ENCODE measurements at regions not wholly inside any gene's neighbourhood (a gene's known extent, or its start where the extent isn't known, plus 50 kb on each side); places are given as distances from the start of the nearest gene placed in this dataset.

- TF ChIP-seq CTCF (IDR thresholded peaks at IDR 0.05) (no peak), EZH2 (IDR thresholded peaks at IDR 0.05; ENCODE audit: borderline replicate concordance, insufficient read depth, low read depth, low read length, poor library complexity, severe bottlenecking) (no peak)
- peaks cover 6% of the 10 kb centered on the region for H3K27me3 Mint-ChIP-seq
- CTCF ChIA-PET = interaction anchor here (0.6 to 6.0 kb wide), 8 partner anchors 9 to 318 kb away, joined by 3 to 50 read pairs (median 4); partner anchors contain the start of gene SEC11C
These were observed 53.2 kb upstream of the SEC11C start for GRCh38 chr18:59086522-59086921.

GRCh38 chr18:59087391-59087790, 52.3 kb upstream of the SEC11C start:
- Histone ChIP-seq H3K79me2 (ENCODE audit: control insufficient read depth, insufficient read depth, low read length) (no peaks in the 10 kb centered on the region), H3K4me3 (ENCODE audit: control extremely low read depth in 1 of 5, extremely low read depth in 1 of 5, insufficient read depth in 1 of 5, low read depth in 2 of 5, low read length in 4 of 5) (no peak overlapping the region), H3K4me1 (ENCODE audit: control insufficient read depth in 2 of 2, insufficient read depth in 2 of 2, low read length in 2 of 2) (peaks cover 15 to 19% of the 10 kb centered on the region in 2 donors), H3K27ac (ENCODE audit: low read length in 2 of 2) (no peak overlapping the region), H3K27me3 (replicated peaks in 1 of 4; ENCODE audit: control extremely low read depth in 1 of 4, control insufficient read depth in 3 of 4, insufficient read depth in 4 of 4, low read length in 3 of 4) (peaks cover 0 to 5% (median 0%) of the 10 kb centered on the region in 4 experiments), H3K9me3 (ENCODE audit: control extremely low read depth in 1 of 3, control insufficient read depth in 2 of 3, insufficient read depth in 1 of 3, low read length in 2 of 3) (no peaks in the 10 kb centered on the region), H4K20me1 (ENCODE audit: control insufficient read depth, insufficient read depth, low read length, poor library complexity, severe bottlenecking) (no peaks in the 10 kb centered on the region), H3K36me3 (replicated peaks in 1 of 2; ENCODE audit: control extremely low read depth in 1 of 2, control insufficient read depth in 1 of 2, extremely low read depth in 1 of 2, insufficient read depth in 2 of 2, low read length in 1 of 2) (no peaks in the 10 kb centered on the region), H3K9ac (ENCODE audit: low read length) (no peak overlapping the region), H3K4me2 (replicated peaks; ENCODE audit: low read depth, low read length, poor library complexity, severe bottlenecking) (no peak overlapping the region), H2AFZ (ENCODE audit: insufficient read depth, low read depth, low read length, poor library complexity, severe bottlenecking) (no peak overlapping the region)
- DNase-seq (no peak), ATAC-seq (ENCODE audit: low read depth) (no peak)
- H3K27me3 Mint-ChIP-seq = peaks cover 6% of the 10 kb centered on the region
- H3K4me3 Mint-ChIP-seq = no peak overlapping the region
- H3K4me1 Mint-ChIP-seq = peaks cover 31% of the 10 kb centered on the region
- no peaks in the 10 kb centered on the region for H3K9me3 Mint-ChIP-seq (ENCODE audit: insufficient read depth)
- no peak overlapping the region for H3K27ac Mint-ChIP-seq
- TF ChIP-seq CTCF (IDR thresholded peaks at IDR 0.05) (no peak), EZH2 (IDR thresholded peaks at IDR 0.05; ENCODE audit: borderline replicate concordance, insufficient read depth, low read depth, low read length, poor library complexity, severe bottlenecking) (no peak)
- CTCF ChIA-PET = interaction anchor here (0.9 to 6.0 kb wide), 4 partner anchors 10 to 315 kb away, joined by 3 to 50 read pairs (median 5); no protein-coding TSS in a partner anchor
- intact Hi-C loops (cut with micrococcal nuclease) = loop anchor here (10.0 kb wide), 1 partner anchor 1457 kb away; no protein-coding TSS in a partner anchor
- WGBS (ENCODE audit: insufficient coverage) = 74% methylated on average over 2 of the region's 3 CpGs
- POLR2A ChIA-PET = no interaction called here

More at GRCh38 chr18:59086522-59086921, 53.2 kb upstream of the SEC11C start:
- no peak overlapping the region for H2AFZ ChIP-seq (ENCODE audit: insufficient read depth, low read depth, low read length, poor library complexity, severe bottlenecking)
- intact Hi-C loops (cut with micrococcal nuclease) = loop anchor here (10.0 kb wide), 1 partner anchor 1458 kb away; no protein-coding TSS in a partner anchor
- H3K27ac Mint-ChIP-seq = no peak overlapping the region
- H3K36me3 ChIP-seq (replicated peaks in 1 of 2; ENCODE audit: control extremely low read depth in 1 of 2, control insufficient read depth in 1 of 2, extremely low read depth in 1 of 2, insufficient read depth in 2 of 2, low read length in 1 of 2) = no peaks in the 10 kb centered on the region
- no peaks in the 10 kb centered on the region for H3K9me3 ChIP-seq (ENCODE audit: control extremely low read depth in 1 of 3, control insufficient read depth in 2 of 3, insufficient read depth in 1 of 3, low read length in 2 of 3)
- POLR2A ChIA-PET = no interaction called here
- no CpG with 5 or more reads among the region's 4 CpGs for WGBS (ENCODE audit: insufficient coverage)
- no peak overlapping the region for H3K4me3 Mint-ChIP-seq
- no peak overlapping the region for H3K4me2 ChIP-seq (replicated peaks; ENCODE audit: low read depth, low read length, poor library complexity, severe bottlenecking)
- no peak overlapping the region for H3K9ac ChIP-seq (ENCODE audit: low read length)
- H3K27ac ChIP-seq (ENCODE audit: low read length in 2 of 2) = no peak overlapping the region
- H3K79me2 ChIP-seq (ENCODE audit: control insufficient read depth, insufficient read depth, low read length) = no peaks in the 10 kb centered on the region
- no peaks in the 10 kb centered on the region for H3K9me3 Mint-ChIP-seq (ENCODE audit: insufficient read depth)
- DNase-seq (no peak), ATAC-seq (ENCODE audit: low read depth) (no peak)
- peaks cover 29% of the 10 kb centered on the region for H3K4me1 Mint-ChIP-seq
- peaks cover 15 to 19% of the 10 kb centered on the region in 2 donors for H3K4me1 ChIP-seq (ENCODE audit: control insufficient read depth in 2 of 2, insufficient read depth in 2 of 2, low read length in 2 of 2)
- H4K20me1 ChIP-seq (ENCODE audit: control insufficient read depth, insufficient read depth, low read length, poor library complexity, severe bottlenecking) = no peaks in the 10 kb centered on the region
- peaks cover 0 to 5% (median 0%) of the 10 kb centered on the region in 4 experiments for H3K27me3 ChIP-seq (replicated peaks in 1 of 4; ENCODE audit: control extremely low read depth in 1 of 4, control insufficient read depth in 3 of 4, insufficient read depth in 4 of 4, low read length in 3 of 4)
- H3K4me3 ChIP-seq (ENCODE audit: control extremely low read depth in 1 of 5, extremely low read depth in 1 of 5, insufficient read depth in 1 of 5, low read depth in 2 of 5, low read length in 4 of 5) = no peak overlapping the region
